Fibroblast of lung (primary cell): ENCODE measurements at regions not wholly inside any gene's neighbourhood (a gene's known extent, or its start where the extent isn't known, plus 50 kb on each side); places are given as distances from the start of the nearest gene placed in this dataset.

Experiments used
- CTCF ChIP-seq, 2 donors: IDR thresholded peaks in 1 of 2; conservative IDR thresholded peaks in 1 of 2; 1 replicate in 1 of 2; 2 replicates in 1 of 2; pipeline ENCODE4 v1.5.1; 2011 to 2012; ENCODE audit warnings: low read length in 2 of 2, control low read depth in 1 of 2, inconsistent platforms in 1 of 2, low read depth in 1 of 2, mild to moderate bottlenecking in 1 of 2
- EZH2 ChIP-seq: IDR thresholded peaks from 2 replicates; pipeline ENCODE4 v1.5.1; 2012; ENCODE audit warnings: low read length, control low read depth, mild to moderate bottlenecking; ENCODE audit errors: missing control alignments

- TF ChIP-seq CTCF (conservative IDR thresholded peaks at IDR 0.05 in 1 of 2, IDR thresholded peaks at IDR 0.05 in 1 of 2; ENCODE audit: low read depth in 1 of 2, low read length in 2 of 2), result no peak
- no peak for TF ChIP-seq EZH2
These were observed 137.8 kb downstream of the CEMIP2 start for GRCh38 chr9:71630377-71630995.
